HG03575 (cell line): ENCODE measurements at regions not wholly inside any gene's neighbourhood (a gene's known extent, or its start where the extent isn't known, plus 50 kb on each side); places are given as distances from the start of the nearest gene placed in this dataset.

Experiments used
- ATAC-seq: cut with Tn5 transposase; IDR thresholded peaks from one replicate; pipeline ENCODE4 v1.9.1; 2021; ENCODE audit not compliant: unreplicated experiment, insufficient number of reproducible peaks, low FRiP score; ENCODE audit errors: extremely low read depth

DNA sequence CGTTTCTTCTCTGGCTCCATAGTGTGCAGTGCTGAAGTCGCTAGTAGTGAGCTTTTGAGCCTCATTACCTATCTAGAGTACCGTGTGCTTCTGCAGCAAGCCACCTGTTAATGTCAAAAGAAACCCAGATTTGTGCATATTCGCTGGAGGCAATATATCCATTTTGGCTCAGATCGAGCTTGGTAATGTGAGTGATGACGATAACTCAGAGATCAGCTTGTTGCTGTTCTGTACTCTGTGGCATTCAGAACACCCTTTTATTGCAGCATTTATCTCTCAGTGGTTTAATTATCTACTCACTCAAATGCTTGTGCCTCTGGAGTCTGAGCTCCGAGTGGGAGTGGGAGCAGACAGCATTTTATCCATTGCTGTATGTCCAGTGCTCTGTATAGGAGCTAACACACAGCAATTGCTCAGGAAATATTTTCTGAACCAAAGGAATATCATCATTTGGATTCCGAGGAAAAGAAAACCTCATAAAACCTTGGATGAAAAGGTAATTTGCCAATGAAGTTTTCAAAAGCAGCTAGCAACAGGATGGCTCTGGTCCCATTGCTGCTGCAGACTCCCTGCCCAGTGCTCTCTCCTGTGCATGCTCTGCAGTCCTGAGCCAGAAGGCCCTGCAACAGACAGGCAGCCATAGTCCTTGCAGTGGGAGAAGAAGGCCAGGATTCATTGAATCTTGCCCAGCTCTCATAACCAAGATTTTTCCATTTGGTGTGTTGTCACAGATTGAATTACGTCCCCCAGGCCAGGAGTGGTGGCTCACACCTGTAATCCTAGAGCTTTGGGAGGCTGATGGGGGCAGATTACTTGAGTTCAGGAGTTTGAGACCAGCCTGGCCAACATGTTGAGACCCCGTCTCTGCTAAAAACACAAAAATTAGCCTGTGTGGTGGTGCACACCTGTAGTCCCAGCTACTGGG lies 183.8 kb downstream of the MYCN start:
- no peak for ATAC-seq

DNA sequence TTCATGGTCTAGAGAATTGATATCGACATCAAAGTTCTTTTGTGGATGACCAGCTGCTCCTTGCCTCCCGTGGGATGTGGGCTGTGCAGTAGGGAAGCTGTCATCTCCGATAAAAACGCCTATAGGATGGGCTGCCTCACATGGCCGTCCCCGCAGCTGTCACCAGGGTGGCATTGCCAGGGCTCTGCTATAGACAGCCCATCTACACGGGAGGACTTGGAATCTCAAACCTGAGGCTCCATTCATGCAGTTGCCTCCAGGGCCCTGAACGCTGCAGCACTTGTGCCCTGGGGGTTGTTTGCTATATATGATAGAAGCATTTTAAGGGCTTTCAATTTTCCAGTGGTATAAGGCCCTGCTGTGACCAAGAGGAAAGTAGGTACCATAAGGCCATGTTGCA lies 183.1 kb downstream of the MYCN start:
- ATAC-seq = no peak

DNA sequence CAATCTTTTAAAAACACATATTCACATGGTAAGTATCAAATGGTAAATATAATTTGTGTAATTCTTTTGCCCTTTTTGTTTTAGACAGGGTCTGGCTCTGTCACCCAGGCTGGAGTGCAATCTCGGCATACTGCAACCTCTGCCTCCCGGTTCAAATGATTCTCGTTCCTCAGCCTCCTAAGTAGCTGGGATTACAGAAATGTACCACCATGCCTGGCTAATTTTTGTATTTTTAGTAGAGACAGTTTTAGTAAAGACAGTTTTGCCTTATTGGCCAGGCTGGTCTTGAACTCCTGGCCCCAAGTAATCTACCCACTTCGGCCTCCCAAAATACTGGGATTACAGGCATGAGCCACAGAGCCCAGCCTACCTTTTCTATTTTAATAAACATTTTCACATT lies 182.2 kb downstream of the MYCN start:
- no peak for ATAC-seq

DNA sequence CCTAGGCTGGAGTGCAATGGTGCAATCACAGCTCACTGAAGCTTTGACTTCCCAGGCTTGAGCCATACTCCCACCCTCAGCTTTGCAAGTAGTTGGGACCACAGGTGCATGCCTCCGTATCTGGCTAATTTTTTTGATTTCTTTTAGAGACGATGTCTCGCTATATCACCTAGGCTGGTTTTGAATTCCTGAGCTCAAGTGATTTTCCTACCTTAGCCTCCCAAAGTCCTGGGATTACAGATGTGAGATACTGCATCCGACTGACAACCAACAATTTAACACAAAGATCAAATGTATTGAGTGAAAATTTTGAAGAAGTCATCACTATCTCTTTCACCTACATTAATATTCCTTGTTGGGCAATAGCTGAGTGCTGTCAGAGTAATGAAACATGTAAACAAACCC lies 181.6 kb downstream of the MYCN start:
- ATAC-seq = no peak

DNA sequence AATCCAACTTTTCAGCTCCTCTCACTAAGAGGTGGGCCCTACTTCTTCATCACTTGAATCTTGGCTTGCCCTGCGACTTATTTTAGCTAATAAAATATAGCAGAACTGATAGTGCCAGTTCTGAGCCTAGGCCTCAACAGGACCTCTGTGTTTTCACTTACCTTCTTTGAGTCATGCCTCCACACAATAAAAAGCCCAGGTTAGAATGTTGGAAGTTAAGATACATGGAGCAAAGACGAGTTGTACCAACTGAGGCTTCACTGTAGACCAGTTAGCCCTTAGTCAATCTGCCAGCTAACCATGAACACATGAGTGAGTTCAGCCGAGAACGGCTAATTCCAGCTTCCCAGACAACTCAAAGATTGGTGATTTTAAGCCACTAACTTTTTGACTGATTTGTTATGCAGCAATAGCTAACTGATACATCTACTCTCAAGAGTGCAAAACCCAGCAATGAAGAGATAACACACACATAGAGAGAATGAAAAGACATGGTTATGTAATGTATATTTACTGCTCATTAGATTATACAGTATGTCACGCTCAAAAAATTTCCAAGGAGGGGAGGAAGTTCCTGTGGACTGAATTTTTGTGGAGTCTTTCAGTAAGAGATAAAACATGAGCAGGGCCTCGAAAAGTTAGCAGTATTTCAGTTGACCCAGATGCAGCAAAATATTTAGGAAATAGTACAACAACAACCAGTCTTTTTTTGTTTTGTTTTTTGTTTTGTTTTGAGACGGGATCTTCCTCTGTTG lies 181.1 kb downstream of the MYCN start:
- ATAC-seq = no peak

DNA sequence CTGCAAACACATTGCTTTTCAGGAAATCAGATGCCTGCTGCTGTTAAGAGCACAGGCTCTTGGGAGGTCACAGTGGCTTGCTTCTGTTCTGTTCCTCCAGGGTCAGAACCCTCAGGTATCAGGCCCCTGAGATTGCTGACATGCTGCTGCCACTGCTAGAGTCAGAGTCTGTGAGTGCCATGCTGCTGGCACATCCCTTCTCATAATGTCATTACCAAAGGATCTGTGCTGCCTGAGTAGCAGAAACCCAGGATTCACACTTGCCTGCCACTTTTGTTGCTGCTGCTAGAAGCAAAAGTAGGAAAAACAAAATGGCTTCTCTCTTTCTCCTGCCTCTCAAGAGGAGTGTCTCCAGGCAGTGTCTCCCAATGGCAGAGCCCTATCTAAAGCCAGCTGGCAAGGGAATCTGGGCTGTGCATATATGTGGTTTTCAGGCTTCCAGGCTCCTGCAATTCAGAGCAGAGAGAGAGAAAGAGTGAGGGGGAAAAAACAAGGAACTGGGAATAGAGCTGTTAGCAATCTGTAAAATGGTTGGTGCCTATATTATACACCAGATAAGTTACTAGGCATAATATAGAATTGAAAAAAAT lies 180.3 kb downstream of the MYCN start:
- ATAC-seq = no peak

DNA sequence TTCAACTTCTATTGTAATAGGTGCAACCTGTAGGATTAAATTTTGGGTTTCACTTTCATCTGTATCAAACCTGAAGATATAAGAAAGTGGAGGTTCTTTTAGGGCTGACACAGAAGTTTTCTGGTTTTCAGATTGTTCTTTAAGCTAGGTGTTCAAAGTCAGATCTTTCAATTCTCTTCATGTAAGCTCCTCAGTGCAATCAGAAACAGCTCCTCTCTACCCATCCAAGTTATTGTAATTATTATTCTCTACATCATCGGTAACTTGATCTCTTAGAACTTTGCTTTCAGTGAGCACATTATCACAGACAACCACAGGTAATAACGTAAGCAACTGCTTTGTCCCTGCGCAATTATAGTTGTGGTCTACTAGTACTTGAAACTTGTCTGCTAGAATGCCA lies 179.4 kb downstream of the MYCN start:
- ATAC-seq = no peak

DNA sequence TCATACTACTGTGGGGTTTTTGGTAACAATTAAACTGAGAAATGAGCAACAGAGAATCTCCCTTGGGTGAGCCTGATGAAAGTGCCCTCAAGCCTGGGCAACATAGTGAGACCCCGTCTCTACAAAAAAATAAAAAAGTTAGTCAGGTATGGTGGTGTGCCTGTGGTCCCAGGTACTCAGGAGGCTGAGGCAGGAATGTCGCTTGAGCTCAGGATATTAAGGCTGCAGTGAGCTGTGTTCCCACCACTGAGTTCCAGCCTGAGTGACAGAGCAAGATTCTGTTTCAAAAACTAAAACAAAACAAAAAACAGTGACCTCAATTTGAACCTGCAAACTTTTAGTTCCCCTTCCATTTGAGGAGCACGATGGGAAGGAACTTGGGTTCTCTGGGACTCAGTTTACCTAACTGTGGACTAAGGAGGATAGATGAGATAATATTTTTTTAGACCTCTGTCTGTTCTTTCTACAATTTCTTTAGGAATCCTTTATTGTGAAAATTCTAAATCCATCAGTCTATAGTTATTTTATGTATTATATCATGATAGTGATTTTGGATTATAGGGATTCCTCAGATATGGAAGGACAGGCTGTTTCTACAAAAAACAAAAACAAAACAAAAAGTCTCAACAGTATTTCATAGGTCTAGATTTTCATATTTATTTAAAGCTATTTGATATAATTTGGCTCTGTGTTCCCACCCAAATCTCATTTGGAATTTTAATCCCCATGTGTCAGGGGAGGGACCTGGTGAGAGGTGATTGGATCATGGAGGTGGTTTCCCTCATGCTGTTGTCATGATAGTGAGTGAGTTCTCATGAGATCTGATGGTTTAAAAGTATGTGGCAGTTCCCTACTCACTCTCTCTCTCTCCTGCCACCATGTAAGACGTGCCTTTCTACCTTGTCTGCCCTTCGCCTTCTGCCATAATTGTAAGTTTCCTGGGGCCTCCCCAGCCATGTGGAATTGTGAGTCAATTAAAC lies 178.6 kb downstream of the MYCN start:
- ATAC-seq = no peak

DNA sequence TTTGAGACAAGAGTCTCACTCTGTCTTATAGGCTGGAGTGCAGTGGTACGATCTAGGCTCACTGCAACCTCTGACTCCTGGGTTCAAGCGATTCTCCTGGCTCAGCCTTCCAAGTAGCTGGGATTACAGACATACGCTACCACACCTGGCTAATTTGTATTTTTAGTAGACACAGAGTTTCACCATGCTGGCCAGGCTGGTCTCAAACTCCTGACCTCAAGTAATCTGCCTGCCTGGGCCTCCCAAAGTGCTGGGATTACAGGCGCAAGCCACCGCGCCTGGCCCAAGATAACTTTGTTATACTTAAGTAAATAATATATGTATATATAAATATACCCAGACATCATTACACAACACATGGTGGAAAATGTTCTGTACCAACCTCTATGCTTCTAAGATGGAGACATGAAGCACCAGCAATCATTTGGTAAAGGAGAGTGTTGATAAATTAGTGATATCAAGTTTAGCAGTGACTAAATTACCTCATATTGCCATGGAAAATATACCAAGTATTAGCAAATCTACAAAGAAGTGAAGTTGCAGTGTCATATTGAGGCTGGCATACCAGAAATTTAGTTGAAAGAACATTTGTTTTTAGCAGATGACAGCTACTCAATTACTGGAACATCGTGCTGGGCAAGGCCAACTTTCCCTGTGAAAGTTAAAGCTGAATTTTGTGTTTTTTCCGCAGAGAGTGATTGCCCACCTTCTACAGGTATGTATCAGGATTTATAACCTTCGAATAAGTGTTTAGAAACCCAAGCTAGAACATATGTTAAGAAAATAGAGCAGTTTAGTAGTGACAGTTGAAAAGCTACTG lies 177.7 kb downstream of the MYCN start:
- ATAC-seq = no peak

DNA sequence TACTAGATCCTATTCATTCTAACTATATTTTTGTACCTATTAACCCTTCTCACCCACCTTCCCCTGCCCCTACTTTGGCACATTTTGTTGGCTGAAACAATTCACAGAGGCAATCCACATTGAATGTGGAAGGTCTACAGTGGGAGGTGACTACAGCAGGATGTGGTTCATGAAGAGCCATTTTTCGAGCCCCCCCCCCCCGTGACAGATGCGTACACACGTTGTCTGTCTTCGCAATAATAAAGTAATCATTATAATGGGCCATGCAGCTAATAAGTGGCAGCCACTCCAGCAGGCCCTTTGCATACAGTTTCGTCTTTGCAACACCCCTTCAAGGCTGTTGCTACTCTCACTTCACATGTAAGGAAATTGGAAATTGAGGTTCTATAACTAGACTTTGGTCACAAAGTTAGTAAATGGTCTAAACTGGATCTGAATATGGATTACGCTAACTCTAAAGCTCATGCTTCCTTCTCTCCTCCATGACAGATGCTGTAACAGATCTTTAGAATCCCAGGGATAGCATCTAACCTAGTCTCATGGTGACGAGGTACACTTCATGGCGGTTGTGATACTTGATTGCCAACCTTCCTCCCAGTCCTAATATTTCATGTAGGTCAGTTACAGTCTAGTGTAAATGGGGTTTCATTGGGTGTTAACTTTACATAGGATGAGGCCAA lies 176.8 kb downstream of the MYCN start:
- no peak for ATAC-seq

DNA sequence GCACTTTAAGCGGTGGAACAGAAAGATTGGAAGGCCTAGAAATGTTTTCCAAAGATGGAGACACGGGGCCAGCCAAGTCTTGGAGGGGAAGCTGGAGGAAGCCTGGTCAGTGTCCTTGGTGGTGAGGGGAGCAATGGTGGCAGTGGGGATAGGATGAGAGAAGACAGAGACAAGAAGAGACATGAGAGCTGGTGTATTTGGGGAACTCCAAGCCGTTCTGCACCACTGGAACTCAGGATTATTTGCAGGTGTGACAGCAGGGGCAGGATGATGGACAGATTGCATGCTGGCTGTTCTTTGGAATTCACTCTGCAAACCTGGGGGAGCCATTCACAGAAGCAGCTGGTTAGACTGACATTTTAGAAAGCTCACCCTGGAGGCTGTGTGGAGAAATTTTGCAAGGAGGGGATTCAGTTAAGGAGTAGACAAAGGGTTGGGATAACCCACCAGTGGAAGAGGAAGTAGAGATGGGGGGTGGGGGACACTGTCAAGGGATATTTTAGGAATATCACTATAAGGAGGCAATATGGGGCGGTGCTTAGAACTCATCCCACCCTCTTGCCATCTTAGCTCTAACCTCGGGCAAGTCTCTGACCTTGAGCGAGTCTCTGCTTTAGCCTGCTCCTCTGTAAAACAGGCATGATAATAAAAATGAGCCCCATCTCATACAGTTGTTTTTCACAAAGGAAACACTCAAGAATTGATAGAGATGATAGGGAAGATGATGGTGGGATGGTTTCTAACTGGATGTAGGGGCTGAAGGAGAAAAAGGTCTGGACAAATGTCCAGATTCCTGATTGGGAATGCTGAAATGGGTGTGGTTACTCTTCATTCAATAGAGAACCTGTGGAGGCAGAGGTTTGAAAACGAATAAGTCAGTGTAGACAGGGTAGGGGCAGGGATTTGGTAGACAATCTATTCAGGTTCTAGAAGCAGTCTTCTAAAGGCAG lies 175.8 kb downstream of the MYCN start:
- no peak for ATAC-seq

DNA sequence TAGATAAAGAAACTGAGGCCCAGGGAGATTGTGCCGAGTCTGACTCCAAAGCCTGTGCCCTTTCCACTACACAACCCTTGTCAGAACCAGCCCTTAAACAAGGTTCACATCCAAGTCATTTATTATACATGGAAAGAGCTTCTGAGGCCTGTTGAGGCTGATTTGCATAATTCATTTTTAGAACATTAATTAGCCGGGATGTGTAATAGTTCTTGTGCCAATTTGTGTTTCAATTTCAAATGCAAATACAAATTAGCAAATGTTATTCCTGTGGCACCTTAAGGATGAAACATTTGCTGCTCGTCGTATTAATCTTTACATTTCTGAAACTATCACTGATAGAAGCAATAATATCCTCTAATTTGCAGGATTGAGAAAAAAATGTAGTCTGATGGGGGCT lies 174.9 kb downstream of the MYCN start:
- no peak for ATAC-seq

DNA sequence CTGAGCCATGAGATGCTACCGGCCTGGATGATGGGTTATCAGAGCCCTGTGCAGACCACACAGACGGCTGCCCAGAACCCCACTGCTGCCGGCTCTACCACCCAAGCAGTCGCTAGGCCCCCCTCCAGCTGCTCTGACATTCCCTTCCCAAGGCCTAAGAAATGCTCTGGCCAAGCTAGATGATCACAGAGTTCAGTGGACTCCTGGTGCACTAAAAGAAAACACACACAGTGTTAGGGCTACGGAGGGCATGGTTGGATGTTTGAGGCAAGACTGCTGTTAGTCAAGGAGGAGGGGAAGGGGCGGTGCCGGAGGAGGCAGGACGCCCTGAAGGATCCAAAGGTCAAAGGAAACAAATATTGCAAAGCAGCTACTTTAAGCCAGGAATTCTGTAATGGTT lies 174.5 kb downstream of the MYCN start:
- ATAC-seq = no peak

DNA sequence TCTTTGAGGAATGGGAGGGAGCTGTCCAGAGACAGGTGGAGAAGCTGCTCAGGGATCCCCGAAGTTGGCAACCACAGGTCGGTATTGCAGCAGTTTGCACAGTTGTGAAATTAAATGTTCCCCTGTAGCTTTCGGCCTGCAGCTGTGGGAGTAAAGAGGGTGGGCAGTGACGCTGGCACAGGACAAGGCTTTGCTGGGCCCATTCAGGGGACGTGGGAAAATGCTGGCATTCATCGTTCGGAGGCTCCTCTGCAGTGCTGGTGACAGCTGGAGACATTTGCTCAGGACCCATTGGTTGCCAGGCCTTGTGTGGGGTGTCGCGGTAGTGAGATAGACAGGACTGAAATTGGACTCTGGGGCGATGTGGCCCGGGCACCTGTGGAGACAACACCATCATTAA lies 173.7 kb downstream of the MYCN start:
- no peak for ATAC-seq

DNA sequence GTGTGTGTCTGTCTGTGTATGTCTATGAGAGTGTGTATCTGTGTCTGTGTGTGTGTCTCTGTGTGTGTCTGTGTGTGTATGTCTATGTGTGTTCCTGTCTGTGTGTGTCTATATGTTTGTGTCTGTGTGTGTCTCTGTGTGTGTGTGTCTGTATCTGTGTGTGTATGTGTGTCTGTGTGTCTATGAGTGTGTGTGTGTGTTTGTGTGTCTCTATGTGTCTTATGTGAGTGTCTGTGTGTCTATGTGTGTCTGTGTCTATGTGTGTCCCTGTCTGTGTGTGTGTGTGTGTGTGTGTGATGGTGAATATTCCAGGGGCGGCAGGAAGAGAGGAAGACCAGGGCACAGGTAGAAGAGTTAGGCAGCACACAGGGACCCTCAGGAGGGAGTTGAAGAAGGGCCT lies 173.2 kb downstream of the MYCN start:
- no peak for ATAC-seq

DNA sequence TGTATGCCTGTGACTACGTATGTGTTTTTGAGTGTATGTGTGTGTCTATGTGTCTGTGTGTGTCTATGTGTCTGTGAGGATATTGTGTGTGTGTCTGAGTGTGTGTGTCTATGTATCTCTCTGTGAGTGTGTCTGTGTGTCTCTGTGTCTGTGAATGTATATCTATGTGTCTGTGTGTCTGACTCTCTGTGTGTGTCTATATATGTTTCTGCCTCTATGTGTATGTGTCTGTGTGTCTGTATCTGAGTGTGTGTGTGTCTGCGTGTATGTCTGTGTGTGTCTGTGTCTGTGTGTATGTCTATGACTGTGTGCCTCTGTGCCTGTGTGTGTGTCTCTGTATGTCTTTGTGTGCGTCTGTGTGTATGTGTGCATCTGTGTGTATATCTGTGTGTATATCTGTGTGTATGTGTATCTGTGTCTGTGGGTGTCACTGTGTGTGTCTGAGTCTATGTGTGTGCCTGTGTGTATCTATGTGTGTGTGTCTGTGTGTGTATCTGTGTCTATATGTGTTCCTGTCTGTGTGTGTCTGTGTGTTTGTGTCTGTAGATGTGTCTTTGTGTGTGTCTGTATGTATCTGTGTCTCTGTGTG lies 172.7 kb downstream of the MYCN start:
- no peak for ATAC-seq
